Endothelial cell of umbilical vein (primary cell): ENCODE measurements at regions not wholly inside any gene's neighbourhood (a gene's known extent, or its start where the extent isn't known, plus 50 kb on each side); places are given as distances from the start of the nearest gene placed in this dataset.

Source experiments
- BruUV-seq: library from RNA; stranded (reverse); fragments of 400-500 nt; replicated peaks from 2 replicates; lab custom pipeline; 2021; lab: Mats Ljungman, UMichigan
- CTCF ChIA-PET: fragments of 300-600, 350-600 bp; sonication (Branson Sonifier 250); formaldehyde crosslinking; loops from one replicate; lab custom pipeline; 2021; ENCODE audit warnings: antibody characterized with exemption, inconsistent platforms; lab: Charles Lee
- POLR2A ChIA-PET: fragments of 300-600, 350-600 bp; sonication (Branson Sonifier 250); formaldehyde crosslinking; loops from one replicate; lab custom pipeline; 2021; ENCODE audit warnings: antibody characterized with exemption, inconsistent platforms; lab: Charles Lee
- DNase-seq: peaks from one replicate; pipeline ENCODE4 v3.0.0-alpha.2; 2011; ENCODE audit warnings: low read depth, low spot score
- FAIRE-seq: peaks from 2 replicates; lab custom pipeline; 2011; peaks lifted over from hg19 to GRCh38; lab: Jason Lieb, UNC
- H2AFZ ChIP-seq: 2 replicates; pipeline ENCODE4 v1.6.0; 2012; ENCODE audit warnings: low read depth, low read length, control low read depth, inconsistent platforms
- H3K27ac ChIP-seq: 2 replicates; pipeline ENCODE4 v1.5.1; 2011; ENCODE audit warnings: low read depth, mild to moderate bottlenecking, control low read depth, low read length, moderate library complexity; ENCODE audit not compliant: insufficient read depth
- H3K27me3 ChIP-seq, 2 experiments: 2 replicates each; pipeline versions ENCODE4 v1.6.0 to v1.6.1; 2011; ENCODE audit warnings: low read length in 2 of 2, mixed read lengths in 1 of 2; ENCODE audit not compliant: control insufficient read depth in 2 of 2, insufficient read depth in 2 of 2
- H3K36me3 ChIP-seq, 2 experiments: 2 replicates in 1 of 2; 3 replicates in 1 of 2; pipeline ENCODE4 v1.5.1; 2011; ENCODE audit warnings: low read length in 2 of 2, mild to moderate bottlenecking in 1 of 2, moderate library complexity in 1 of 2; ENCODE audit not compliant: control insufficient read depth in 2 of 2, insufficient read depth in 2 of 2; ENCODE audit errors: extremely low read depth in 1 of 2
- H3K4me1 ChIP-seq: 3 replicates; pipeline ENCODE4 v1.5.1; 2011; ENCODE audit warnings: mild to moderate bottlenecking, low read length; ENCODE audit not compliant: control insufficient read depth, insufficient read depth; ENCODE audit errors: extremely low read depth
- H3K4me2 ChIP-seq: 2 replicates; pipeline ENCODE4 v1.6.1; 2011; ENCODE audit warnings: low read length, control low read depth, mixed read lengths; ENCODE audit not compliant: insufficient read depth
- H3K4me3 ChIP-seq, 3 experiments: fragments of 200-600 bp in 1 of 3; sonication (generic), shearing (Covaris generic) in 1 of 3; replicated peaks in 1 of 3; 2 replicates each; pipeline ENCODE4 v1.5.1; 2011 to 2016; ENCODE audit warnings: control low read depth in 3 of 3, low read length in 3 of 3, mild to moderate bottlenecking in 2 of 3, inconsistent platforms in 1 of 3, low read depth in 1 of 3, moderate library complexity in 1 of 3; ENCODE audit not compliant: insufficient read depth in 1 of 3
- H3K79me2 ChIP-seq: 2 replicates; pipeline ENCODE4 v1.6.0; 2012; ENCODE audit warnings: low read length, inconsistent platforms; ENCODE audit not compliant: control insufficient read depth, insufficient read depth
- H3K9ac ChIP-seq: replicated peaks from 2 replicates; pipeline ENCODE3; 2011; ENCODE audit warnings: low read length, control low read depth; ENCODE audit not compliant: insufficient read depth; ENCODE audit errors: extremely low read depth
- H3K9me1 ChIP-seq: replicated peaks from 3 replicates; pipeline ENCODE4 v1.6.0; 2011; ENCODE audit warnings: mild to moderate bottlenecking, low read length; ENCODE audit not compliant: control insufficient read depth, insufficient read depth; ENCODE audit errors: extremely low read depth
- H3K9me3 ChIP-seq: replicated peaks from 2 replicates; pipeline ENCODE4 v1.5.1; 2012; ENCODE audit warnings: low read length, inconsistent platforms; ENCODE audit not compliant: control insufficient read depth, insufficient read depth
- H4K20me1 ChIP-seq: replicated peaks from 2 replicates; pipeline ENCODE3; 2011; ENCODE audit warnings: mild to moderate bottlenecking, low read length; ENCODE audit not compliant: control insufficient read depth, insufficient read depth; ENCODE audit errors: extremely low read depth
- EZH2 ChIP-seq: IDR thresholded peaks from 2 replicates; pipeline ENCODE4 v1.6.1; 2012; ENCODE audit warnings: borderline replicate concordance, low read depth, mild to moderate bottlenecking, moderate library complexity, low read length, inconsistent platforms; ENCODE audit not compliant: severe bottlenecking
- FOS ChIP-seq: IDR thresholded peaks from 2 replicates; pipeline ENCODE4 v1.6.1; 2011; ENCODE audit warnings: mild to moderate bottlenecking, low read length, moderate library complexity, borderline replicate concordance; ENCODE audit not compliant: insufficient read depth
- GATA2 ChIP-seq: IDR thresholded peaks from 2 replicates; pipeline ENCODE4 v1.7.0; 2011; ENCODE audit warnings: low read depth, mild to moderate bottlenecking, moderate library complexity, mixed read lengths, low read length; ENCODE audit not compliant: insufficient read length, insufficient read depth
- JUN ChIP-seq: IDR thresholded peaks from 2 replicates; pipeline ENCODE4 v1.6.1; 2011; ENCODE audit warnings: borderline replicate concordance, low read depth; ENCODE audit not compliant: insufficient read length, insufficient read depth
- MYC ChIP-seq: IDR thresholded peaks from one replicate; pipeline ENCODE4 v1.6.1; 2011; ENCODE audit warnings: mild to moderate bottlenecking, low read depth, low read length
- POLR2A ChIP-seq: IDR thresholded peaks from 2 replicates; pipeline ENCODE4 v1.6.1; 2012; ENCODE audit warnings: low read depth, mild to moderate bottlenecking, control low read depth, low read length
- POLR2AphosphoS5 ChIP-seq: IDR thresholded peaks from 2 replicates; pipeline ENCODE4 v1.6.1; 2012; ENCODE audit warnings: low read depth, mild to moderate bottlenecking, control low read depth, low read length, moderate library complexity; ENCODE audit not compliant: insufficient read depth
- dilution Hi-C: fragments of 300-500 bp; cut with MboI; formaldehyde crosslinking; loops from one replicate; pipeline ENCODE4 v1.15.0; 2019; ENCODE audit warnings: low sequenced_read_pairs; ENCODE audit not compliant: extremely low pct_ligation_motif_present
- intact Hi-C: fragments of 100-400 bp; cut with micrococcal nuclease; formaldehyde crosslinking; loops from one replicate; pipeline ENCODE4 v1.10.0; 2022
- TF ChIP-seq, protein P1 (sequence below): IDR thresholded peaks from 2 replicates; pipeline ENCODE4 v1.6.1; 2011; ENCODE audit not compliant: insufficient read depth, insufficient read length
- TF ChIP-seq, protein P2 (sequence below), 2 donors: IDR thresholded peaks; 1 replicate in 1 of 2; 2 replicates in 1 of 2; pipeline ENCODE4 v1.5.1; 2011; ENCODE audit warnings: low read length in 2 of 2, mild to moderate bottlenecking in 2 of 2, moderate library complexity in 2 of 2, control low read depth in 1 of 2, inconsistent platforms in 1 of 2, low read depth in 1 of 2; ENCODE audit not compliant: insufficient read depth in 1 of 2; ENCODE audit errors: extremely low read depth in 1 of 2

DNA sequence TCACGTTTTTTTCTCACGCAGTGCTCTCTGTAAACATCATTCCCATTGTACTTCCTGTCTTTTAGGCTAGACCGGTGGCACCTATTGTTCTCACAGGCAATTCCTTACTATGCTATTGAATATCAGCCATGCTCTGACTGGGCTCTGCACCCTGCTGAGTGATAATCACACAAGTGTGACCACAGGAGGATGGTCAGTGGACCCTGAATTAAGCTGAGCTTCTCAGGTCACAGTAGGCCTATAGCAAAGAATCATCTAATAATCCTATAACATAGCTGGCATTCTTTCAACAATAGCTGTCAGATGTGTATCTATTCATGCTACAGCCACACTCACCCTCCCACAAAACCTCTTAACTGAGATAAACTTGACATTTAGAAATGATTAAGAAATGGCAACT is 2399.8 kb upstream of the TENM3 start:
- intact Hi-C loops: no loop called here
- no peak for TF ChIP-seq POLR2A
- no peak for TF ChIP-seq JUN
- no peak for TF ChIP-seq MYC
- TF ChIP-seq EZH2: no peak
- TF ChIP-seq, protein P1, sequence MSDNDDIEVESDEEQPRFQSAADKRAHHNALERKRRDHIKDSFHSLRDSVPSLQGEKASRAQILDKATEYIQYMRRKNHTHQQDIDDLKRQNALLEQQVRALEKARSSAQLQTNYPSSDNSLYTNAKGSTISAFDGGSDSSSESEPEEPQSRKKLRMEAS: no peak
- TF ChIP-seq GATA2: no peak
- TF ChIP-seq, protein P2, sequence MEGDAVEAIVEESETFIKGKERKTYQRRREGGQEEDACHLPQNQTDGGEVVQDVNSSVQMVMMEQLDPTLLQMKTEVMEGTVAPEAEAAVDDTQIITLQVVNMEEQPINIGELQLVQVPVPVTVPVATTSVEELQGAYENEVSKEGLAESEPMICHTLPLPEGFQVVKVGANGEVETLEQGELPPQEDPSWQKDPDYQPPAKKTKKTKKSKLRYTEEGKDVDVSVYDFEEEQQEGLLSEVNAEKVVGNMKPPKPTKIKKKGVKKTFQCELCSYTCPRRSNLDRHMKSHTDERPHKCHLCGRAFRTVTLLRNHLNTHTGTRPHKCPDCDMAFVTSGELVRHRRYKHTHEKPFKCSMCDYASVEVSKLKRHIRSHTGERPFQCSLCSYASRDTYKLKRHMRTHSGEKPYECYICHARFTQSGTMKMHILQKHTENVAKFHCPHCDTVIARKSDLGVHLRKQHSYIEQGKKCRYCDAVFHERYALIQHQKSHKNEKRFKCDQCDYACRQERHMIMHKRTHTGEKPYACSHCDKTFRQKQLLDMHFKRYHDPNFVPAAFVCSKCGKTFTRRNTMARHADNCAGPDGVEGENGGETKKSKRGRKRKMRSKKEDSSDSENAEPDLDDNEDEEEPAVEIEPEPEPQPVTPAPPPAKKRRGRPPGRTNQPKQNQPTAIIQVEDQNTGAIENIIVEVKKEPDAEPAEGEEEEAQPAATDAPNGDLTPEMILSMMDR (IDR thresholded peaks at IDR 0.05; ENCODE audit: extremely low read depth in 1 of 2, insufficient read depth in 1 of 2, low read depth in 1 of 2, low read length in 2 of 2): no peak
- TF ChIP-seq POLR2AphosphoS5: no peak
- no peak for TF ChIP-seq FOS
- Histone ChIP-seq H3K27ac (no peak overlapping the region), H3K9ac (no peak overlapping the region), H3K36me3 (no peaks in the 10 kb centered on the region), H4K20me1 (no peaks in the 10 kb centered on the region), H3K4me2 (no peak overlapping the region), H3K4me1 (no peaks in the 10 kb centered on the region), H2AFZ (no peak overlapping the region), H3K27me3 (no peaks in the 10 kb centered on the region), H3K9me3 (peaks cover 4% of the 10 kb centered on the region), H3K4me3 (no peak overlapping the region), H3K9me1 (no peaks in the 10 kb centered on the region), H3K79me2 (no peaks in the 10 kb centered on the region)
- ChIA-PET POLR2A (no interaction called here), CTCF (no interaction called here)
- DNase-seq (no peak), FAIRE-seq (no peak)
- dilution Hi-C loops: no loop called here
- BruUV-seq: no TSS peak
